RCC 7860 (cell line): ENCODE measurements at regions not wholly inside any gene's neighbourhood (a gene's known extent, or its start where the extent isn't known, plus 50 kb on each side); places are given as distances from the start of the nearest gene placed in this dataset.
A peak's percentile ranks its signal among the peaks of the same experiment; 100 is the strongest.
"Not testable (repeated sequence)": the region's sequence is repeated elsewhere in the genome, so short reads cannot be mapped to it uniquely, and the experiment has no call there.

Experiments
- DNase-seq: peaks from one replicate; pipeline ENCODE4 v3.0.0-alpha.2; 2015; ENCODE audit warnings: low spot score
- FAIRE-seq: peaks from 2 replicates; lab custom pipeline; 2012; peaks lifted over from hg19 to GRCh38; lab: Jason Lieb, UNC

DNA sequence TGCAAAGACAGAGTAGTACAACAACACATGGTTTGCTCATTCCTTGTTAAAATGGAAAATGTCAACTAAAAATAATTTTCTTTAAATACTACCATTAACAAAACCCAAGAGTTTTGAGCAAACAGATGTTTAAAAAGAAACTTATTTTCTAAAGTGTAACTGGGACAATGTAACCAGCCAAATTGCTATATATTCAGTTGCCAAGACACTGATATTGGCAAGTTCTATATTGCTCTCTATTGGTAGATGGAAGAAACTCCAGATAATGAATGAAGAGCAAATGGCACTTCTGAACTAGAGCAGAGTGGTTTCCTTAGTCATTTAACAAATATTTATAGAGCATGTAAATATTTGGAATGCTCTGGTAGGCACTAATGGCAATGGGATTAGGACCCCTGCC is 966.2 kb downstream of the RPA4 start:
- FAIRE-seq (no peak), DNase-seq (no peak)

DNA sequence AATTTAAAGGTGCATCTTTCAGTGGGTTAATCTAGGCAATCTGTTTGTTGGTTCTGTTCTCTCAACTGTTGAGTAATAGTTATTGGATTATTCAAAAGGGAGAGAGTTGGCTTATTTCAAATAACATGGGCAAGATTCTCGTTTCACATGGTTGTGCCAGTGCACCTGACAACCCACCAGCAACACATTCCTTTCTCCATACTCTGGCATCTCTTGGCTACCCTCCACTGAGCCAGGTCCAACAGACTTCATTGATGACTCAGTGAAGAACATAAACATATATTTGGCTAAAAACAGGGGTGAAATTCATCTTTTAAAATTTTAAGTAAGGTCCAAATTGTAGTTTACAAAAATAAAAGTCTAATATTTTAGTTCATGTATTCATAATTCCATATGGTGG is 967.2 kb downstream of the RPA4 start:
- no peak for DNase-seq
- no peak for FAIRE-seq

DNA sequence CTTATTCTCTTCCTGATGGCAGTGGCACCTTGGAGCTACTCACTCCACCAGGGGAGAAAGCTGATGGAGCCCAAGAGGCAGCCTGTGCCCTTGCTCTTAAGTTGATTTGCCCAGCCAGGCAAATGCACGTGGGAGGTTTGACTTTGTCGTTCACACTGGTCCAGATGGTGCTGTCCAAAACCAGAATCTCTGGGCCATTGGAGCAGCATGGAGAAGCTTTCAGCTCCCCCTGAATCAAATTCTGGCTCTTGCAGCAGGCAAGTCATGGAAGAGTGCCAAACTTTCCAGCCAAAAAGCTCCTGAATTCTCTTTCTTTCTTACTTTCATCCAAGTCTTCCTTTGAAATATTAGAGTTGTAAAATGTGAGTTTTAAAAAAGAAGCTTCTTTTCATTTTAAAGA is 970.4 kb downstream of the RPA4 start:
- FAIRE-seq (no peak), DNase-seq (no peak)

DNA sequence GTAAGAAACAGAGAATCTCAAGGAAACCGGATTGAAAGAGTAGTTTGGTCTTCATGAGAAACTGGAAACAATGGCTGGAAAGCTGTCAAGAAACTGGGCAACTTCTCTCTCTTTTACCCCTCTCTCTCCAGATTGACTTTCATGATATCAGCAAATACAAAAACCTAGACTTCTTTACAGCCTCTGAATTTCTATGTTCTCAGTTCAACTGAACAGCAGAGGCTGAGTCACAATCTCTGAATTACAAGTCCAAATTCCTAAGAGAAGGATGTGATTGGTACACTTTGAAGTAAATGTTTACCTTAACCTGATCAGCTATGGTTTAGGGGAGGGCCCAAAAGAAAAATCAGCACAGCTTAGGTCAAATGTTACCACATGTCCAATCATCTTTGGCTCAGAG is 974.9 kb downstream of the RPA4 start:
- FAIRE-seq (no peak), DNase-seq (no peak)

DNA sequence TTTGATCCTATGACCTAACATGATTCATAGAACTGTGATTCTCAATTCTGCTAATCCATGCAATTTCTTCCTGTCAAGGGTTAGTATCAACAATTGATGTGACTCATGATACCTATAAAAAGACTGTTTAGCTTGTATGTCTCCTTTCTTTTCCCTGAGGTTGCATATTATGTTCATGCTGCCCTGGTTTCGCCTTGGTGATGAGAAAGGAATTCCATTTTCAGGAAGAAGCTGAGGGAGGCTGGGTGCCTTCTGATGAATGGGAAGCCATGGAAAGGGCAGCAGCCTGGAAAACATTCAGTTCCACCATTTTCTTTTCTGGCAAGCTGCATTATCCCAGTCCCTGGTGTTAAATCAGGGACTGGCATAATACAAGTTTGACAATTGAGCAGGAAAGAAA is 976.5 kb downstream of the RPA4 start:
- DNase-seq (peak; percentile 30), FAIRE-seq (no peak)

GRCh38 chrX:97863261-97863660 is 979.6 kb downstream of the RPA4 start:
- DNase-seq (no peak), FAIRE-seq (no peak)

DNA sequence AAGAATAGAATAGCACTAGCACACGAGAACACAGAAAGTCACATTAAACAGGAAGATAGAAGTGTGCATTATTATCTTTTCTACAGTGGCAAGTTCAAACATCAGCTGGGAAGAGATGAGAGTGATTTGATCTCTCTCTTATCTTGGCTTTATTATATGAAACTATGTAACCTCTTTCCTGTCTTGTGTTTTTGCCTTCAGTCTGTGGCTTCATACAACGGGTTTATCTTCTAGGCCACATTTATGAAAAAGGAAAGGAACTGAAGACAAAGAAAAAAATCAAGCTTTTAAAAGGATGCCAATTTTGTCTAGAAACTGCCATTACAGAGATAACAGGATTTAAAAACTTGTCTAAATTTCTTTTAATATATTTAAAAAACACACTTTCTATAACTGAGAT is 983.6 kb downstream of the RPA4 start:
- FAIRE-seq = no peak
- no peak for DNase-seq

DNA sequence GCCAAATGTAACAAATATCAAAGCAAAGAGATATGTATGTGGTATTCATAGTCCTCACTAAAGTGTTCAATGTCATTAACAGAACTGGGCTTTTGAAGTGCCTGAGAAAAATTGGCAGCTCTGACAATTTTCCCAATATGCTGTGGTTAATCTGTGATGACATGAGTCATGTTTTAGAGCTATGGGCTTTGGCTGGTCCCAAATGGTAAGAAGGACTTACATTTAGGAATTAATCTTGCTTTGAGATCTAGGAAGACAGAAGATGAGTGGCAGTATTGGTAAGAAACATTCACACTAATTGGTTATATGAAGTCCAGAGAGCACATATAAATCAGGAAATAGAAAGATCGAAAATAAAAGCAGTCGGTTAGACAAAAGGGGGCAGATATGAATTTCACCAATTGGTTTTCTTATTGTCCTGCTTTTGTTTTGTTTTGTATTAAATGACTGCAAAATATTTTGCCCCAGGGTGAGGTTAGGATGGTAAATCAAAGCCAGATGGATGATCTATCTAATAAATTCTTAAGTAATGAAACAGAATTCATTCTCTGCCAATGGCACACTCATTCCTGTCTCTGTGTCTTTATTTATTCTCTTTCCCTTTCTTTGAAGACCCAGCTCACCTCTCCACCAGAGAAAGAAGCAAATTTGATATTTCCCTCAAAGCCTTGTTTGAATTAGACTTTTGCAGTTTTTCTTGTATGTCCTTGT is 993.1 kb downstream of the RPA4 start:
- FAIRE-seq = peak; percentile 22
- no peak for DNase-seq

- DNase-seq (no peak), FAIRE-seq (no peak)
These were observed 998.6 kb downstream of the RPA4 start for GRCh38 chrX:97882306-97882705.

GRCh38 chrX:97895751-97896150 is 1012.0 kb downstream of the RPA4 start:
- FAIRE-seq (peak; percentile 94), DNase-seq (peak; percentile 39)

DNA sequence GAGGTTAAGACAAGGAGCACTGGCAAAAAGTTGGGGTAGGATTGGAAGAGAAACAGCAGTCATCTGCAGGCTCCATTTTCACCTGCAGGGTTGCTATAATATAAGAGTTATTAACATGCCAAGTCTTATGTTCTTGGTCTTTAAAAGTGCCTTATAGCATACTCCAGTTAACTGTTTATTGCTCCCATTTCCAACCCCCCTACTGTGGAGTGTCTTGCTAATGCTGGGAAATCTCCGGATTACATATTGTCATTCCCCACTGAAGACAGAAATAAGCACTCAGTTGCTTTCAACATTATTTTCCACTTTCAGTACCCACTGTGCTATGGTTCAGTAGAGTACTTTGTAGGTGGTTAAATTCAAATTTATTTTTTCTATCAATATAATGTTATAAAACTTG is 1014.3 kb downstream of the RPA4 start:
- no peak for DNase-seq
- FAIRE-seq = no peak

GRCh38 chrX:97898798-97899197 is 1015.1 kb downstream of the RPA4 start:
- FAIRE-seq = peak; percentile 97
- peak; percentile 61 for DNase-seq

DNA sequence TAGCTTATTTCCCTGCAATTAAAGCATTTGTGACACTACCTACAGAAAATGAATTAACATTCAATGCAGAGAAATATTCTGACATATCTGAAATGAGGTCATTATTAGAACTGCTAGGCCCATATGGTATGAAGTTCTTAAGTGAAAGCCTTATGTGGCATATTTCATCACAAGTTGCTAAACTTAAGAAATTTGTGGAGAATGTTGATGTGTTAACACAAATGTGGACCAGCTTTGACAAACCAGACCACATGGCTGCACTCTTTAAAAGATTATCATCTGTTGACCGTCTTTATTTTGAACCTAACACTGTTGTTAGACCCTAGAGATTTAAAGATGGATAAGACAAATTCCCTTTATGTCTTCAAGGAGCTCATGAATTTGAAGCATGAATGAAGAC is 1024.1 kb downstream of the RPA4 start:
- FAIRE-seq = no peak
- no peak for DNase-seq

- FAIRE-seq = no peak
- no peak for DNase-seq
These were observed 1025.5 kb downstream of the RPA4 start for GRCh38 chrX:97909245-97909644.

GRCh38 chrX:97915390-97915789 is 1031.7 kb downstream of the RPA4 start:
- DNase-seq, FAIRE-seq: not testable (repeated sequence)

GRCh38 chrX:97921223-97921622 is 1037.5 kb downstream of the RPA4 start:
- not testable (repeated sequence) for FAIRE-seq, DNase-seq

DNA sequence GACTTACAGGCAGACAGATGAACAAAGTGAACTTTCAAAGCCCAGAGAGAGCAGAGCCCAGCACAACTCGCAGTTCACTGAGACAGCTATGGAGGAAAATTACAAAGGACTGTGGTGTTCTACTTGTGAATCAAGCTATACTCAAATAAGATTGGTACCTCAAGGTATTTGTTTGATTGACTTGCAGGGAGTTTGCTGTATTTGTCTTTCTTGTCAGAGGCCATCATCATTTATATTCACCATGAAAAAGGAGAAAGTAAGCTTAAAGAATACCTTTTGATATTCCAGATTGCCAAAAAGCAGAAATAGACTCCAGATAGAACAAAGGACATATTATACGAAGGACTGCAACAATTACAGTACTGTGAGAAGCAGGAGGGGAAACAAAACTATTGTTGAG is 1047.9 kb downstream of the RPA4 start:
- FAIRE-seq (no peak), DNase-seq (no peak)

DNA sequence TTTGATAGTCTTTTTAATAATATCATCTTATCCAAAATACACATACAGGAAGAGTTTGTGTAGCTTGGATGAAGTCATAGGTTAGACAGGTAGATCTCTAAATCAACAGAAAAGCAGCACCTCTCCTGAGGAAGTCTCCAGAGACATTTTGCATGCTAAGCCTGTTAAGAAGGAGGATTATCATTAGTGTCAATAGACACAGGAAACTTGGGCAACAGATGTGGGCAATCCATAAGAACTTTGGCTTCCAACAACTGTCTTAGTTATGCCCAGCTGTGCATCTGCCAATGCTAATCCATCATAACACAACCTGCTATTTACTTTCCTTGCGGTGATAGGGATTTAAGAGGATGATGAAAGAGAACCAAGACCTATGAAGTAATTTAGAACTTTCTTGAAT is 1052.6 kb downstream of the RPA4 start:
- DNase-seq = no peak
- no peak for FAIRE-seq

- FAIRE-seq (no peak), DNase-seq (no peak)
These were observed 1055.0 kb downstream of the RPA4 start for GRCh38 chrX:97938706-97939105.

GRCh38 chrX:97968376-97969163 is 1084.9 kb downstream of the RPA4 start:
- FAIRE-seq = no peak
- DNase-seq = no peak

DNA sequence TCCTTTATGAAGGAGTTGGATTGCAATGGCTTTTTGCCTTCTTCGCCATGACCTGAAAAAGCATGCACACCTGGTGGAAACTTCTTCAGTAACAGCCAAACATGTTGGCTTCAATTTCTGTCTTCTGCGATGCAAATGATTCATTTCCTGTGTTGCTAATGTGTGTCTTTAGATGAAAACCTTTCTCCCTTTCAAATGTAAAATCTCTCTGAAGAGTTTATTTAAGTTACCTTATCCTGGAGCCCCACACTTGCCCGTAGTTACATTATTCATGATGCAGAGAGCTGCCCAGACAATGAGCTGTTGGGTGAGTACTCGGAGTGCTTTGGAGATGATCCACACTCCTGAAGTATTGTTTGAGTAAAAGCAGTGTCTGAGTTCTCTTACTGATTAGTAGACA is 1100.9 kb downstream of the RPA4 start:
- DNase-seq (no peak), FAIRE-seq (no peak)

GRCh38 chrX:97985096-97985495 is 1101.4 kb downstream of the RPA4 start:
- no peak for DNase-seq
- no peak for FAIRE-seq
